ENCODE measurements at regions not wholly inside any gene's neighbourhood (a gene's known extent, or its start where the extent isn't known, plus 50 kb on each side); places are given as distances from the start of the nearest gene placed in this dataset.
A peak's percentile ranks its signal among the peaks of the same experiment; 100 is the strongest.

GRCh38 chr7:26055241-26055640 lies 96.8 kb upstream of the NFE2L3 start:
- no peak for DNase-seq (ENCODE audit: low read depth)
- TF ChIP-seq, protein P1, sequence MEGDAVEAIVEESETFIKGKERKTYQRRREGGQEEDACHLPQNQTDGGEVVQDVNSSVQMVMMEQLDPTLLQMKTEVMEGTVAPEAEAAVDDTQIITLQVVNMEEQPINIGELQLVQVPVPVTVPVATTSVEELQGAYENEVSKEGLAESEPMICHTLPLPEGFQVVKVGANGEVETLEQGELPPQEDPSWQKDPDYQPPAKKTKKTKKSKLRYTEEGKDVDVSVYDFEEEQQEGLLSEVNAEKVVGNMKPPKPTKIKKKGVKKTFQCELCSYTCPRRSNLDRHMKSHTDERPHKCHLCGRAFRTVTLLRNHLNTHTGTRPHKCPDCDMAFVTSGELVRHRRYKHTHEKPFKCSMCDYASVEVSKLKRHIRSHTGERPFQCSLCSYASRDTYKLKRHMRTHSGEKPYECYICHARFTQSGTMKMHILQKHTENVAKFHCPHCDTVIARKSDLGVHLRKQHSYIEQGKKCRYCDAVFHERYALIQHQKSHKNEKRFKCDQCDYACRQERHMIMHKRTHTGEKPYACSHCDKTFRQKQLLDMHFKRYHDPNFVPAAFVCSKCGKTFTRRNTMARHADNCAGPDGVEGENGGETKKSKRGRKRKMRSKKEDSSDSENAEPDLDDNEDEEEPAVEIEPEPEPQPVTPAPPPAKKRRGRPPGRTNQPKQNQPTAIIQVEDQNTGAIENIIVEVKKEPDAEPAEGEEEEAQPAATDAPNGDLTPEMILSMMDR (IDR thresholded peaks at IDR 0.05; ENCODE audit: control insufficient read depth, insufficient read depth, low read depth, low read length, missing control alignments), result no peak
- H3K4me3 ChIP-seq (ENCODE audit: control insufficient read depth, low read depth, low read length), result no peak overlapping the region

GRCh38 chr7:26060733-26061677 lies 91.0 kb upstream of the NFE2L3 start:
- no peak overlapping the region for H3K4me3 ChIP-seq (ENCODE audit: control insufficient read depth, low read depth, low read length)
- TF ChIP-seq, protein P1 (IDR thresholded peaks at IDR 0.05; ENCODE audit: control insufficient read depth, insufficient read depth, low read depth, low read length, missing control alignments), result no peak
- DNase-seq (ENCODE audit: low read depth), result no peak

DNA sequence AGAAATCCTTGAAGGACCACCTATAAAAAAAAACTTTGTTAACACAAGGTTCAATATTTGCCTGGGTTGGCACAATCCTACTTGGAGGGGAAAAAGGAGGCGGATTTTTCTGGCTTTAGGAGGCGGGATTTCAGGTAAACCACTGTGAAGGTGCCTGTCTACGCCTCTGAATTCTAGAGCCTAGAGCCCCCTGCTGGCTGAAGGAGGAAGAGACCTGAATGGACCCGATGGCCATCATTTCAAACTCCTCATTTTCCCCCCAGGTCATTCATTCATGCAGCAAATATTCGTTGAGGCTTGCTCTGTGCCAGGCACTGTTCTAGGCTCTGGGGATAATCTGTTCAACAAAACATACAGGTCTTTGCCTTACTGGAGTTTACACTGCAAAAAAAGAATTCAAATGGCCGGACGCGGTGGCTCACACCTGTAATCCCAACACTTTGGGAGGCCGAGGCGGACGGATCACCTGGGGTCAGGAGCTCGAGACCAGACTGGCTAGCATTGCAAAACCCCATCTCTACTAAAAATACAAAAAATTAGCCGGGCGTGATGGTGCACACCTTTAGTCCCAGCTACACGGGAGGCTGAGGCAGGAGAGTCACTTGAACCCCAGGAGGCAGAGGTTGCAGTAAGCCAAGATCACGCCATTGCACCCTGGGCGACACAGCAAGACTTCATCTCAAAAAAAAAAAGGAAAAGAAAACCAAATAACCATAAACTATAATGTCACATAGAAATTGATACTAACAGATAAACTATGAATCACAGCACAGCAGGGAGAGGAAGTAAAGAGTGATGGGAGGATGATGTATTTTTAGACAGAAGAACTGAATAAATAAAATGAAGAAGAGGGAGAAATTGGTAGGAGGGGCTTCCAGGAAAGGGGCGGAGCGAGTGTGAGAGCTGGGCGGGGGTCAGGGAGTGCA lies 90.1 kb upstream of the NFE2L3 start:
- no peak overlapping the region for H3K4me3 ChIP-seq (ENCODE audit: control insufficient read depth, low read depth, low read length)
- DNase-seq (ENCODE audit: low read depth), result no peak
- TF ChIP-seq, protein P1 (IDR thresholded peaks at IDR 0.05; ENCODE audit: control insufficient read depth, insufficient read depth, low read depth, low read length, missing control alignments), result peak; percentile 81

GRCh38 chr7:26065652-26066051 lies 86.3 kb upstream of the NFE2L3 start:
- TF ChIP-seq, protein P1 (IDR thresholded peaks at IDR 0.05; ENCODE audit: control insufficient read depth, insufficient read depth, low read depth, low read length, missing control alignments), result no peak
- DNase-seq (ENCODE audit: low read depth), result no peak
- no peak overlapping the region for H3K4me3 ChIP-seq (ENCODE audit: control insufficient read depth, low read depth, low read length)

DNA sequence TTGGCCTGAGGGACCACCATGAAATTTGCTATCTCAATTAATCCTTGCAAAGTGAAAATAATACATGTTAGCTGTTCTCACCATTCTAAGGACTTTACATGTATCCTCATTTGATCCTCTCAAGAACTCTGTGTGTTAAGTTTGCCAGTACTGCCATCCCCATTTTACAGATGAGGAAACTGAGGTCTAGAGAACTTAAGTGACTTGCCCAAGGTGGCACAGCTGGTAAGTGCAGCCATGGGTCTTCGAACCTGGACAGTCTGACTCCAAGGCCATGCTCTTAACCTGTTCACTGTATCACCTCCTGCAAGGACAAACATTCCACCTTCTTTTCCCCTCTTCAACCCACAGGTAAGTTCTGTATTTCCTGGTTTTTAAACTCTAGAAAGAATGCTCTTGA lies 85.3 kb upstream of the NFE2L3 start:
- DNase-seq (ENCODE audit: low read depth), result no peak
- TF ChIP-seq, protein P1 (IDR thresholded peaks at IDR 0.05; ENCODE audit: control insufficient read depth, insufficient read depth, low read depth, low read length, missing control alignments), result no peak
- H3K4me3 ChIP-seq (ENCODE audit: control insufficient read depth, low read depth, low read length), result no peak overlapping the region

- DNase-seq (ENCODE audit: low read depth), result no peak
- no peak overlapping the region for H3K4me3 ChIP-seq (ENCODE audit: control insufficient read depth, low read depth, low read length)
- TF ChIP-seq, protein P1 (IDR thresholded peaks at IDR 0.05; ENCODE audit: control insufficient read depth, insufficient read depth, low read depth, low read length, missing control alignments), result no peak
These were observed 81.7 kb upstream of the NFE2L3 start for GRCh38 chr7:26070290-26070689.
